H1 (cell line): ENCODE measurements at regions not wholly inside any gene's neighbourhood (a gene's known extent, or its start where the extent isn't known, plus 50 kb on each side); places are given as distances from the start of the nearest gene placed in this dataset.

Experiments
- CTCF ChIA-PET: fragments of 300-600 bp; sonication (Branson Sonifier 250); formaldehyde crosslinking; loops from one replicate; lab custom pipeline; 2021; ENCODE audit not compliant: partially characterized antibody; lab: Charles Lee
- POLR2A ChIA-PET: fragments of 300-600 bp; sonication (Branson Sonifier 250); formaldehyde crosslinking; loops from one replicate; lab custom pipeline; 2021; ENCODE audit warnings: inconsistent platforms; ENCODE audit not compliant: partially characterized antibody; lab: Charles Lee
- DNase-seq, 2 experiments: peaks; one replicate each; pipeline versions ENCODE4 v3.0.0 to v3.0.0-alpha.2; 2010 to 2022; ENCODE audit warnings: low spot score in 2 of 2, low read depth in 1 of 2, mixed read lengths in 1 of 2
- FAIRE-seq: peaks from 2 replicates; lab custom pipeline; 2011; peaks lifted over from hg19 to GRCh38; lab: Jason Lieb, UNC
- H2AFZ ChIP-seq: 2 replicates; pipeline ENCODE4 v1.8.1; 2012; ENCODE audit warnings: low read length, inconsistent platforms
- H2AK5ac ChIP-seq: 2 replicates; pipeline ENCODE4 v1.6.1; 2013; ENCODE audit warnings: low read depth, low read length
- H2BK120ac ChIP-seq: replicated peaks from 2 replicates; pipeline ENCODE3; 2013; ENCODE audit warnings: low read depth, low read length, inconsistent platforms
- H2BK12ac ChIP-seq: 2 replicates; pipeline ENCODE4 v1.6.1; 2013; ENCODE audit warnings: low read depth, low read length
- H2BK15ac ChIP-seq: 2 replicates; pipeline ENCODE4 v1.6.1; 2013; ENCODE audit warnings: low read length
- H2BK20ac ChIP-seq: 2 replicates; pipeline ENCODE4 v1.6.1; 2013; ENCODE audit warnings: low read length
- H2BK5ac ChIP-seq: 2 replicates; pipeline ENCODE4 v1.6.1; 2013; ENCODE audit warnings: low read depth, low read length
- H3K14ac ChIP-seq: 2 replicates; pipeline ENCODE4 v1.6.1; 2013; ENCODE audit warnings: inconsistent platforms; ENCODE audit not compliant: insufficient read length
- H3K18ac ChIP-seq: 2 replicates; pipeline ENCODE4 v1.6.1; 2013; ENCODE audit warnings: low read length; ENCODE audit errors: extremely low read depth
- H3K23ac ChIP-seq: 2 replicates; pipeline ENCODE4 v1.6.1; 2013; ENCODE audit warnings: inconsistent platforms; ENCODE audit not compliant: insufficient read length
- H3K23me2 ChIP-seq: 2 replicates; pipeline ENCODE4 v1.6.1; 2013; ENCODE audit warnings: low read depth, low read length
- H3K27ac ChIP-seq: 2 replicates; pipeline ENCODE4 v1.6.1; 2011; ENCODE audit warnings: low read depth, low read length, inconsistent platforms
- H3K27me3 ChIP-seq, 4 experiments: replicated peaks in 1 of 4; 1 replicate in 1 of 4; 2 replicates in 3 of 4; pipeline versions ENCODE4 v1.6.1 to v1.8.1; 2011 to 2013; ENCODE audit warnings: low read length in 3 of 4, mild to moderate bottlenecking in 3 of 4, inconsistent platforms in 2 of 4, mixed read lengths in 2 of 4, moderate library complexity in 1 of 4; ENCODE audit not compliant: control insufficient read depth in 3 of 4, insufficient read depth in 3 of 4; ENCODE audit errors: extremely low read depth in 1 of 4
- H3K36me3 ChIP-seq, 4 experiments: 2 replicates each; pipeline versions ENCODE4 v1.6.1 to v1.8.1; 2011 to 2013; ENCODE audit warnings: mild to moderate bottlenecking in 4 of 4, low read length in 3 of 4, moderate library complexity in 2 of 4, control low read depth in 1 of 4, inconsistent platforms in 1 of 4; ENCODE audit not compliant: insufficient read depth in 4 of 4, control insufficient read depth in 2 of 4
- H3K4ac ChIP-seq: replicated peaks from 2 replicates; pipeline ENCODE3; 2013; ENCODE audit warnings: low read length, low read depth, mixed read lengths, inconsistent platforms; ENCODE audit not compliant: insufficient read length
- H3K4me1 ChIP-seq, 4 experiments: replicated peaks in 1 of 4; 1 replicate in 1 of 4; 2 replicates in 3 of 4; pipeline versions ENCODE4 v1.6.1 to v1.8.1; 2011 to 2013; ENCODE audit warnings: low read length in 3 of 4, inconsistent platforms in 2 of 4, mixed read lengths in 1 of 4; ENCODE audit not compliant: insufficient read depth in 4 of 4, control insufficient read depth in 3 of 4
- H3K4me2 ChIP-seq, 2 experiments: 2 replicates each; pipeline versions ENCODE4 v1.6.1 to v1.8.1; 2011 to 2013; ENCODE audit warnings: low read depth in 2 of 2, low read length in 2 of 2, control low read depth in 1 of 2, inconsistent platforms in 1 of 2, mild to moderate bottlenecking in 1 of 2; ENCODE audit not compliant: insufficient read depth in 1 of 2
- H3K4me3 ChIP-seq, 4 experiments: fragments of 200-600, 300-600 bp in 1 of 4; sonication (generic), shearing (Covaris generic), sonication (Bioruptor Twin) in 1 of 4; 2 replicates each; pipeline versions ENCODE4 v1.5.1 to v1.8.1; 2011 to 2016; ENCODE audit warnings: low read length in 4 of 4, low read depth in 3 of 4, control low read depth in 2 of 4, inconsistent platforms in 2 of 4, mild to moderate bottlenecking in 2 of 4, mixed read lengths in 1 of 4, moderate library complexity in 1 of 4; ENCODE audit not compliant: insufficient read depth in 2 of 4; ENCODE audit errors: extremely low read depth in 1 of 4
- H3K56ac ChIP-seq: replicated peaks from 2 replicates; pipeline ENCODE3; 2013; ENCODE audit warnings: low read depth, mild to moderate bottlenecking, mixed read lengths, low read length, inconsistent platforms; ENCODE audit not compliant: insufficient read length
- H3K79me1 ChIP-seq: 2 replicates; pipeline ENCODE4 v1.6.1; 2013; ENCODE audit warnings: low read depth, low read length, control low read depth
- H3K79me2 ChIP-seq, 2 experiments: 2 replicates each; pipeline versions ENCODE4 v1.6.1 to v1.8.1; 2012 to 2013; ENCODE audit warnings: low read length in 2 of 2, mild to moderate bottlenecking in 2 of 2, inconsistent platforms in 1 of 2; ENCODE audit not compliant: insufficient read depth in 2 of 2, control insufficient read depth in 1 of 2
- H3K9ac ChIP-seq, 4 experiments: replicated peaks in 1 of 4; 1 replicate in 1 of 4; 2 replicates in 3 of 4; pipeline versions ENCODE4 v1.6.1 to v1.8.1; 2011 to 2013; ENCODE audit warnings: low read depth in 3 of 4, low read length in 3 of 4, control low read depth in 2 of 4, mild to moderate bottlenecking in 2 of 4, moderate library complexity in 2 of 4, inconsistent platforms in 1 of 4; ENCODE audit errors: extremely low read depth in 1 of 4
- H3K9me3 ChIP-seq, 2 experiments: 2 replicates each; pipeline versions ENCODE4 v1.6.1 to v1.8.1; 2012 to 2013; ENCODE audit warnings: mild to moderate bottlenecking in 2 of 2, moderate library complexity in 2 of 2, control low read depth in 1 of 2, inconsistent platforms in 1 of 2, low read depth in 1 of 2, low read length in 1 of 2, mixed read lengths in 1 of 2; ENCODE audit not compliant: insufficient read depth in 2 of 2
- H4K20me1 ChIP-seq, 2 experiments: replicated peaks in 1 of 2; 2 replicates each; pipeline versions ENCODE3 to v1.8.1; 2011 to 2013; ENCODE audit warnings: inconsistent platforms in 2 of 2, low read length in 2 of 2, mild to moderate bottlenecking in 1 of 2; ENCODE audit not compliant: insufficient read depth in 2 of 2, control insufficient read depth in 1 of 2
- H4K5ac ChIP-seq: 2 replicates; pipeline ENCODE4 v1.6.1; 2013; ENCODE audit warnings: low read length, low read depth, mixed read lengths, inconsistent platforms; ENCODE audit not compliant: insufficient read length
- H4K8ac ChIP-seq: 2 replicates; pipeline ENCODE4 v1.8.0; 2013; ENCODE audit warnings: mild to moderate bottlenecking, moderate library complexity, low read length, inconsistent platforms; ENCODE audit not compliant: insufficient read depth; ENCODE audit errors: extremely low read depth
- H4K91ac ChIP-seq: replicated peaks from 2 replicates; pipeline ENCODE3; 2013; ENCODE audit warnings: low read length, mixed read lengths, inconsistent platforms; ENCODE audit not compliant: insufficient read length
- BRCA1 ChIP-seq: IDR thresholded peaks from 2 replicates; pipeline ENCODE4 v1.6.1; 2012; ENCODE audit warnings: low read depth, low read length, improper control_type of control experiment
- CTBP2 ChIP-seq: IDR thresholded peaks from 2 replicates; pipeline ENCODE4 v1.7.0; 2011; ENCODE audit warnings: borderline replicate concordance, mild to moderate bottlenecking, moderate library complexity, mixed read lengths, low read length; ENCODE audit not compliant: insufficient read depth, insufficient read length
- CTCF ChIP-seq, 3 experiments: IDR thresholded peaks; 1 replicate in 2 of 3; 2 replicates in 1 of 3; pipeline versions ENCODE4 v1.5.1 to v1.6.1; 2011; ENCODE audit warnings: low read length in 3 of 3, mild to moderate bottlenecking in 3 of 3, inconsistent platforms in 2 of 3, low read depth in 1 of 3, moderate library complexity in 1 of 3; ENCODE audit not compliant: insufficient read depth in 1 of 3; ENCODE audit errors: control extremely low read depth in 1 of 3
- EZH2 ChIP-seq: fragments of 200-600 bp; sonication (generic); IDR thresholded peaks from 2 replicates; pipeline ENCODE4 v1.7.1; 2012; ENCODE audit warnings: low read depth, mild to moderate bottlenecking, moderate library complexity, low read length, inconsistent platforms; ENCODE audit not compliant: severe bottlenecking
- KDM1A ChIP-seq: fragments of 200-600, 300-600 bp; sonication (generic); IDR thresholded peaks from 2 replicates; pipeline ENCODE4 v1.7.1; 2016; ENCODE audit warnings: mild to moderate bottlenecking, low read length, borderline replicate concordance
- KDM4A ChIP-seq: IDR thresholded peaks from one replicate; pipeline ENCODE4 v1.7.1; 2012; ENCODE audit warnings: low read depth, mild to moderate bottlenecking, moderate library complexity, low read length, inconsistent platforms; ENCODE audit not compliant: severe bottlenecking
- POLR2AphosphoS5 ChIP-seq: IDR thresholded peaks from 2 replicates; pipeline ENCODE4 v1.6.1; 2011; ENCODE audit warnings: low read depth, low read length
- RBBP5 ChIP-seq: IDR thresholded peaks from 2 replicates; pipeline ENCODE4 v1.7.1; 2012; ENCODE audit warnings: low read depth, mild to moderate bottlenecking, inconsistent platforms, low read length, moderate library complexity, borderline replicate concordance
- RXRA ChIP-seq: IDR thresholded peaks from 2 replicates; pipeline ENCODE4 v1.6.1; 2011; ENCODE audit warnings: low read depth, mild to moderate bottlenecking, low read length, moderate library complexity; ENCODE audit not compliant: insufficient read depth
- SUZ12 ChIP-seq: fragments of 200-600 bp; sonication (generic); IDR thresholded peaks from 2 replicates; pipeline ENCODE4 v1.6.1; 2012; ENCODE audit warnings: mild to moderate bottlenecking, inconsistent platforms, low read length, moderate library complexity, mixed read lengths
- USF2 ChIP-seq: IDR thresholded peaks from 2 replicates; pipeline ENCODE4 v1.6.1; 2011; ENCODE audit warnings: low read length, improper control_type of control experiment
- YY1 ChIP-seq: IDR thresholded peaks from 2 replicates; pipeline ENCODE4 v1.6.1; 2011; ENCODE audit warnings: low read depth, mild to moderate bottlenecking, low read length

GRCh38 chr7:9125246-9125645 lies 691.8 kb downstream of the NXPH1 start:
- Histone ChIP-seq H3K14ac (no peak overlapping the region), H3K23me2 (no peaks in the 10 kb centered on the region), H3K4me1 (no peaks in the 10 kb centered on the region), H4K91ac (no peak overlapping the region), H3K27ac (no peak overlapping the region), H3K36me3 (no peaks in the 10 kb centered on the region), H2BK15ac (no peak overlapping the region), H4K20me1 (no peaks in the 10 kb centered on the region), H3K9me3 (no peaks in the 10 kb centered on the region), H3K9ac (no peak overlapping the region), H3K4me3 (no peak overlapping the region), H3K23ac (no peak overlapping the region), H3K79me1 (no peaks in the 10 kb centered on the region), H3K27me3 (no peaks in the 10 kb centered on the region), H3K4me2 (no peak overlapping the region), H4K5ac (no peak overlapping the region), H2BK120ac (no peak overlapping the region), H2BK5ac (no peak overlapping the region), H3K79me2 (no peaks in the 10 kb centered on the region), H4K8ac (no peak overlapping the region), H2AFZ (no peak overlapping the region), H3K56ac (no peak overlapping the region), H3K18ac (no peak overlapping the region), H3K4ac (no peak overlapping the region), H2BK12ac (no peak overlapping the region), H2BK20ac (no peak overlapping the region), H2AK5ac (no peak overlapping the region)
- POLR2A ChIA-PET = no interaction called here
- FAIRE-seq (no peak), DNase-seq (no peak)
- CTCF ChIA-PET = no interaction called here
- no peak for TF ChIP-seq CTCF (IDR thresholded peaks at IDR 0.05; ENCODE audit: control extremely low read depth in 1 of 3, insufficient read depth in 1 of 3, low read depth in 1 of 3, low read length in 3 of 3)
- no peak for TF ChIP-seq POLR2AphosphoS5
- TF ChIP-seq YY1 = no peak
- TF ChIP-seq KDM1A = no peak
- TF ChIP-seq BRCA1 = no peak
- TF ChIP-seq KDM4A = no peak
- TF ChIP-seq CTBP2 = no peak
- TF ChIP-seq SUZ12 = no peak
- no peak for TF ChIP-seq USF2
- no peak for TF ChIP-seq RBBP5
- TF ChIP-seq RXRA = no peak
- no peak for TF ChIP-seq EZH2
